NB4 (cell line): ENCODE measurements at regions not wholly inside any gene's neighbourhood (a gene's known extent, or its start where the extent isn't known, plus 50 kb on each side); places are given as distances from the start of the nearest gene placed in this dataset.

Source experiments
- DNase-seq: peaks from one replicate; pipeline ENCODE4 v3.0.0; 2010; ENCODE audit warnings: low read depth
- H3K4me3 ChIP-seq: one replicate; pipeline ENCODE4 v1.5.1; 2011; ENCODE audit warnings: mild to moderate bottlenecking, low read depth, low read length, moderate library complexity
- CTCF ChIP-seq: IDR thresholded peaks from one replicate; pipeline ENCODE4 v1.5.1; 2012; ENCODE audit warnings: low read depth, low read length
- MAX ChIP-seq: IDR thresholded peaks from 2 replicates; pipeline ENCODE4 v1.6.1; 2011; ENCODE audit warnings: low read depth, low read length
- MYC ChIP-seq: IDR thresholded peaks from 2 replicates; pipeline ENCODE4 v1.6.1; 2011; ENCODE audit warnings: low read depth, low read length
- POLR2A ChIP-seq: IDR thresholded peaks from 2 replicates; pipeline ENCODE4 v1.6.1; 2011; ENCODE audit warnings: mild to moderate bottlenecking; ENCODE audit not compliant: insufficient read length; ENCODE audit errors: extremely low read depth

GRCh38 chr1:182113879-182114626 lies 52.5 kb upstream of the ZNF648 start:
- TF ChIP-seq POLR2A = no peak
- no peak for TF ChIP-seq MAX
- TF ChIP-seq MYC = no peak
- no peak for TF ChIP-seq CTCF
- DNase-seq = no peak
- H3K4me3 ChIP-seq = no peak overlapping the region

GRCh38 chr1:182111496-182111895 lies 50.0 kb upstream of the ZNF648 start:
- DNase-seq = no peak
- TF ChIP-seq POLR2A (no peak), MAX (no peak), CTCF (no peak), MYC (no peak)
- H3K4me3 ChIP-seq = no peak overlapping the region
